ENCODE measurements at regions not wholly inside any gene's neighbourhood (a gene's known extent, or its start where the extent isn't known, plus 50 kb on each side); places are given as distances from the start of the nearest gene placed in this dataset.

- no peak for TF ChIP-seq EZH2 (IDR thresholded peaks at IDR 0.05; ENCODE audit: insufficient read depth, poor library complexity, severe bottlenecking)
- TF ChIP-seq EZH2phosphoT487 (IDR thresholded peaks at IDR 0.05; ENCODE audit: insufficient read depth, low read depth), result no peak
These were observed 74.5 kb upstream of the E2F3 start for GRCh38 chr6:20327141-20327540.
